ENCODE measurements at regions not wholly inside any gene's neighbourhood (a gene's known extent, or its start where the extent isn't known, plus 50 kb on each side); places are given as distances from the start of the nearest gene placed in this dataset.

GRCh38 chr17:420479-421175 lies 68.0 kb upstream of the RPH3AL start:
- no peak for DNase-seq (ENCODE audit: low read depth in 1 of 2, low spot score in 2 of 2)
- Histone ChIP-seq H3K4me3 (no peak overlapping the region), H3K27ac (no peak overlapping the region), H3K36me3 (no peaks in the 10 kb centered on the region), H3K27me3 (replicated peaks) (no peaks in the 10 kb centered on the region), H3K4me1 (replicated peaks) (no peaks in the 10 kb centered on the region), H3K9me3 (replicated peaks) (no peaks in the 10 kb centered on the region)

GRCh38 chr17:419073-419735 lies 66.6 kb upstream of the RPH3AL start:
- H3K27ac ChIP-seq: no peak overlapping the region

GRCh38 chr17:418421-418751 lies 65.8 kb upstream of the RPH3AL start:
- H3K9me3 ChIP-seq (replicated peaks): no peaks in the 10 kb centered on the region
- no peak overlapping the region for H3K4me3 ChIP-seq
- H3K36me3 ChIP-seq: no peaks in the 10 kb centered on the region
- H3K27ac ChIP-seq: no peak overlapping the region
- H3K4me1 ChIP-seq (replicated peaks): no peaks in the 10 kb centered on the region
- DNase-seq (ENCODE audit: low read depth in 1 of 2, low spot score in 2 of 2): no peak
- no peaks in the 10 kb centered on the region for H3K27me3 ChIP-seq (replicated peaks)

More at GRCh38 chr17:419073-419735, 66.6 kb upstream of the RPH3AL start:
- no peak for DNase-seq (ENCODE audit: low read depth in 1 of 2, low spot score in 2 of 2)
- Histone ChIP-seq H3K4me1 (replicated peaks) (no peaks in the 10 kb centered on the region), H3K27me3 (replicated peaks) (no peaks in the 10 kb centered on the region), H3K36me3 (no peaks in the 10 kb centered on the region), H3K4me3 (no peak overlapping the region), H3K9me3 (replicated peaks) (no peaks in the 10 kb centered on the region)

- Histone ChIP-seq H3K27me3 (replicated peaks) (no peaks in the 10 kb centered on the region), H3K36me3 (no peaks in the 10 kb centered on the region), H3K4me3 (no peak overlapping the region), H3K27ac (no peak overlapping the region), H3K9me3 (replicated peaks) (no peaks in the 10 kb centered on the region), H3K4me1 (replicated peaks) (no peaks in the 10 kb centered on the region)
- no peak for DNase-seq (ENCODE audit: low read depth in 1 of 2, low spot score in 2 of 2)
These were observed 65.2 kb upstream of the RPH3AL start for GRCh38 chr17:417691-418420.

GRCh38 chr17:416293-417206 lies 63.9 kb upstream of the RPH3AL start:
- Histone ChIP-seq H3K4me3 (no peak overlapping the region), H3K27ac (no peak overlapping the region), H3K36me3 (no peaks in the 10 kb centered on the region), H3K4me1 (replicated peaks) (peaks cover 3% of the 10 kb centered on the region; the same call in 1 of the 2 replicates), H3K27me3 (replicated peaks) (no peaks in the 10 kb centered on the region), H3K9me3 (replicated peaks) (no peaks in the 10 kb centered on the region)
- DNase-seq (ENCODE audit: low read depth in 1 of 2, low spot score in 2 of 2): no peak

GRCh38 chr17:413706-414380 lies 61.2 kb upstream of the RPH3AL start:
- no peaks in the 10 kb centered on the region for H3K9me3 ChIP-seq (replicated peaks)
- H3K27ac ChIP-seq: no peak overlapping the region
- H3K27me3 ChIP-seq (replicated peaks): no peaks in the 10 kb centered on the region
- H3K36me3 ChIP-seq: no peaks in the 10 kb centered on the region
- DNase-seq (ENCODE audit: low read depth in 1 of 2, low spot score in 2 of 2): no peak
- H3K4me1 ChIP-seq (replicated peaks): peaks cover 18% of the 10 kb centered on the region
- no peak overlapping the region for H3K4me3 ChIP-seq

GRCh38 chr17:413016-413350 lies 60.4 kb upstream of the RPH3AL start:
- DNase-seq (ENCODE audit: low read depth in 1 of 2, low spot score in 2 of 2): no peak
- no peaks in the 10 kb centered on the region for H3K27me3 ChIP-seq (replicated peaks)

GRCh38 chr17:412211-413015 lies 59.8 kb upstream of the RPH3AL start:
- peak; percentile 51 to 52 for DNase-seq (ENCODE audit: low read depth in 1 of 2, low spot score in 2 of 2)
- no peak overlapping the region for H3K27ac ChIP-seq
- no peaks in the 10 kb centered on the region for H3K36me3 ChIP-seq
- no peaks in the 10 kb centered on the region for H3K27me3 ChIP-seq (replicated peaks)
- peaks cover 18% of the 10 kb centered on the region for H3K4me1 ChIP-seq (replicated peaks)
- no peak overlapping the region for H3K4me3 ChIP-seq
- H3K9me3 ChIP-seq (replicated peaks): no peaks in the 10 kb centered on the region

More at GRCh38 chr17:413016-413350, 60.4 kb upstream of the RPH3AL start:
- Histone ChIP-seq H3K27ac (no peak overlapping the region), H3K4me1 (replicated peaks) (peaks cover 18% of the 10 kb centered on the region), H3K4me3 (no peak overlapping the region), H3K9me3 (replicated peaks) (no peaks in the 10 kb centered on the region), H3K36me3 (no peaks in the 10 kb centered on the region)

- no peak for DNase-seq (ENCODE audit: low read depth in 1 of 2, low spot score in 2 of 2)
- H3K4me1 ChIP-seq (replicated peaks): peaks cover 18% of the 10 kb centered on the region
- H3K27ac ChIP-seq: no peak overlapping the region
- no peak overlapping the region for H3K4me3 ChIP-seq
- no peaks in the 10 kb centered on the region for H3K36me3 ChIP-seq
- no peaks in the 10 kb centered on the region for H3K9me3 ChIP-seq (replicated peaks)
- H3K27me3 ChIP-seq (replicated peaks): no peaks in the 10 kb centered on the region
These were observed 59.0 kb upstream of the RPH3AL start for GRCh38 chr17:411421-412120.

- peak in 1 of 2 experiments; percentile 23 for DNase-seq (ENCODE audit: low read depth in 1 of 2, low spot score in 2 of 2)
These were observed 58.2 kb upstream of the RPH3AL start for GRCh38 chr17:410543-411401.

GRCh38 chr17:409848-410542 lies 57.4 kb upstream of the RPH3AL start:
- Histone ChIP-seq H3K4me3 (peak overlapping the region; percentile 52), H3K36me3 (no peaks in the 10 kb centered on the region), H3K27me3 (replicated peaks) (no peaks in the 10 kb centered on the region), H3K9me3 (replicated peaks) (no peaks in the 10 kb centered on the region), H3K27ac (peak overlapping the region; percentile 77), H3K4me1 (replicated peaks) (peaks cover 18% of the 10 kb centered on the region)
- DNase-seq (ENCODE audit: low read depth in 1 of 2, low spot score in 2 of 2): peak; percentile 99

More at GRCh38 chr17:410543-411401, 58.2 kb upstream of the RPH3AL start:
- H3K27ac ChIP-seq: peak overlapping the region; percentile 62
- H3K27me3 ChIP-seq (replicated peaks): no peaks in the 10 kb centered on the region
- H3K4me3 ChIP-seq: peak overlapping the region; percentile 52
- no peaks in the 10 kb centered on the region for H3K36me3 ChIP-seq
- H3K4me1 ChIP-seq (replicated peaks): peaks cover 18% of the 10 kb centered on the region
- no peaks in the 10 kb centered on the region for H3K9me3 ChIP-seq (replicated peaks)
